ENCODE measurements at regions not wholly inside any gene's neighbourhood (a gene's known extent, or its start where the extent isn't known, plus 50 kb on each side); places are given as distances from the start of the nearest gene placed in this dataset.

DNA sequence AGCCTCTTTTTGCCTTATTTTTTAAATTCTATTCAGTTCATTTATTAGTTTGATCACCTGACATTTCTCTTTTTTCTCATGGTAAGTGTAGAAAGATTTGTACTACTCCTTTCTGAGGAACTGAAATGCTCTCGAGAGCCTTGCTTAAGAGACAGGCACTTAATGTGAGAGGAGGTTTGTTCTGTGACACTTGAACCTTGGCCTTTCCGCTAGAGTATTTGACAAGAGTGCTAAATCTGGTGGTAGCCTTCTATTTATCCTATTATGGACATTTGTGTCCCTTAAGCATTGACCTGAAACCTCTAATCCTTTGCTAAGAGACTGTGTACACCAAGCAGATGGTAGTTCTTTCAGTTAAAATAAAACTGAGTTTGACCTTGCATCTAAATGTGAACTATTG, 805.0 kb upstream of the PTPRD start:
- no peak for FAIRE-seq
- Histone ChIP-seq H3K4me3 (ENCODE audit: low read length in 3 of 3) (no peak overlapping the region), H3K4me1 (ENCODE audit: control insufficient read depth in 2 of 3, insufficient read depth in 2 of 3, low read depth in 1 of 3, low read length in 3 of 3) (no peaks in the 10 kb centered on the region), H3K9ac (ENCODE audit: low read length in 3 of 3) (no peak overlapping the region), H3K36me3 (ENCODE audit: control insufficient read depth in 2 of 3, insufficient read depth in 3 of 3, low read length in 3 of 3) (no peaks in the 10 kb centered on the region), H3K9me3 (ENCODE audit: control insufficient read depth in 2 of 3, insufficient read depth in 1 of 3, low read length in 3 of 3) (peaks cover 0 to 3% (median 0%) of the 10 kb centered on the region in 3 donors), H3K27ac (ENCODE audit: low read depth in 2 of 2, low read length in 2 of 2) (no peak overlapping the region), H3K27me3 (ENCODE audit: control insufficient read depth, insufficient read depth, low read length) (no peaks in the 10 kb centered on the region)
- peak in 2 of 5 donors; percentile 40 to 50 for DNase-seq
- TF ChIP-seq, protein P1, sequence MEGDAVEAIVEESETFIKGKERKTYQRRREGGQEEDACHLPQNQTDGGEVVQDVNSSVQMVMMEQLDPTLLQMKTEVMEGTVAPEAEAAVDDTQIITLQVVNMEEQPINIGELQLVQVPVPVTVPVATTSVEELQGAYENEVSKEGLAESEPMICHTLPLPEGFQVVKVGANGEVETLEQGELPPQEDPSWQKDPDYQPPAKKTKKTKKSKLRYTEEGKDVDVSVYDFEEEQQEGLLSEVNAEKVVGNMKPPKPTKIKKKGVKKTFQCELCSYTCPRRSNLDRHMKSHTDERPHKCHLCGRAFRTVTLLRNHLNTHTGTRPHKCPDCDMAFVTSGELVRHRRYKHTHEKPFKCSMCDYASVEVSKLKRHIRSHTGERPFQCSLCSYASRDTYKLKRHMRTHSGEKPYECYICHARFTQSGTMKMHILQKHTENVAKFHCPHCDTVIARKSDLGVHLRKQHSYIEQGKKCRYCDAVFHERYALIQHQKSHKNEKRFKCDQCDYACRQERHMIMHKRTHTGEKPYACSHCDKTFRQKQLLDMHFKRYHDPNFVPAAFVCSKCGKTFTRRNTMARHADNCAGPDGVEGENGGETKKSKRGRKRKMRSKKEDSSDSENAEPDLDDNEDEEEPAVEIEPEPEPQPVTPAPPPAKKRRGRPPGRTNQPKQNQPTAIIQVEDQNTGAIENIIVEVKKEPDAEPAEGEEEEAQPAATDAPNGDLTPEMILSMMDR (IDR thresholded peaks at IDR 0.05; ENCODE audit: borderline replicate concordance, extremely low read depth, insufficient read depth) = no peak
- intact Hi-C loops (cut with DNase I) = no loop called here

DNA sequence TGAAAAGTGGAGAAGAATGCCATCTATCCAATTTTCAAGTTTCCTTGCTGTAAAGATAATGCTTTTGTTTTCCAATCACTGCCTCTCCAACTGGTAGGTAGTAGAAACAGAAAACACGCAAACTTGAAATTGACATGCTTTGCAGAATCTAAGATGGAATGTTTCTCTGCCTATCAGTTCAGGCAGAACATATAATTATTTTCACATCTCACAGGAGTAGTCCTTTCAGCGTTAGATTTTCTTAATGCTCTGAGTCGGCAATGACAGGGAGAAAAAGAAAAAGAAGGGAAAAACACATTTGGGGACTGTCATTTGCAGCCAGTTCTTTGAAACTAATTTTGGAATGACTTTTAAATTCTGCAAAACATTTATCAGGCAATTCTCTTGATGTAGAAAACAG, 818.7 kb upstream of the PTPRD start:
- H3K27ac ChIP-seq (ENCODE audit: low read depth in 2 of 2, low read length in 2 of 2) = no peak overlapping the region
- no peaks in the 10 kb centered on the region for H3K4me1 ChIP-seq (ENCODE audit: control insufficient read depth in 2 of 3, insufficient read depth in 2 of 3, low read depth in 1 of 3, low read length in 3 of 3)
- intact Hi-C loops (cut with DNase I) = no loop called here
- no peaks in the 10 kb centered on the region for H3K27me3 ChIP-seq (ENCODE audit: control insufficient read depth, insufficient read depth, low read length)
- TF ChIP-seq, protein P1 (IDR thresholded peaks at IDR 0.05; ENCODE audit: borderline replicate concordance, extremely low read depth, insufficient read depth) = no peak
- DNase-seq = no peak
- no peak overlapping the region for H3K9ac ChIP-seq (ENCODE audit: low read length in 3 of 3)
- no peak overlapping the region for H3K4me3 ChIP-seq (ENCODE audit: low read length in 3 of 3)
- H3K36me3 ChIP-seq (ENCODE audit: control insufficient read depth in 2 of 3, insufficient read depth in 3 of 3, low read length in 3 of 3) = no peaks in the 10 kb centered on the region
- H3K9me3 ChIP-seq (ENCODE audit: control insufficient read depth in 2 of 3, insufficient read depth in 1 of 3, low read length in 3 of 3) = no peaks in the 10 kb centered on the region
- no peak for FAIRE-seq

DNA sequence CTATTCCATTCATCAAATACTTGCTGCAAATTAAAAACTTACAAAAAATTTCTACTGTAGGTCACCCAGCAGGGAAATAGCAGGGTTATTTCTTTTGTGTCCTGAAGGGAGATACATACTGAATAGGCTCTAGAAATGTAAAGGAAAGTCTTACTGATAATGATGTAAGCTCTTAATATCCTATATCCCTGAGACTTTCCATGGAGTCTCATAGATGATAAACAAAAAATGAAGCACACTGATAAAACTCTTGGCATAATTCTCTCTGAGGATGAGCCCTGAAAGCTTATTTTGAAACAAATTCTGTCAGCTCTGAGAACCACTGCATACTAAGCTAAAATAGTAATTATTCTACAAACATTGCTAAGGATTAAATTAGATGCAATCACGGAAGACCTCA, 819.6 kb upstream of the PTPRD start:
- Histone ChIP-seq H3K27ac (ENCODE audit: low read depth in 2 of 2, low read length in 2 of 2) (no peak overlapping the region), H3K27me3 (ENCODE audit: control insufficient read depth, insufficient read depth, low read length) (no peaks in the 10 kb centered on the region), H3K9me3 (ENCODE audit: control insufficient read depth in 2 of 3, insufficient read depth in 1 of 3, low read length in 3 of 3) (no peaks in the 10 kb centered on the region), H3K9ac (ENCODE audit: low read length in 3 of 3) (no peak overlapping the region), H3K4me1 (ENCODE audit: control insufficient read depth in 2 of 3, insufficient read depth in 2 of 3, low read depth in 1 of 3, low read length in 3 of 3) (no peaks in the 10 kb centered on the region), H3K4me3 (ENCODE audit: low read length in 3 of 3) (no peak overlapping the region), H3K36me3 (ENCODE audit: control insufficient read depth in 2 of 3, insufficient read depth in 3 of 3, low read length in 3 of 3) (no peaks in the 10 kb centered on the region)
- FAIRE-seq = no peak
- intact Hi-C loops (cut with DNase I) = no loop called here
- TF ChIP-seq, protein P1 (IDR thresholded peaks at IDR 0.05; ENCODE audit: borderline replicate concordance, extremely low read depth, insufficient read depth) = no peak
- DNase-seq = no peak

DNA sequence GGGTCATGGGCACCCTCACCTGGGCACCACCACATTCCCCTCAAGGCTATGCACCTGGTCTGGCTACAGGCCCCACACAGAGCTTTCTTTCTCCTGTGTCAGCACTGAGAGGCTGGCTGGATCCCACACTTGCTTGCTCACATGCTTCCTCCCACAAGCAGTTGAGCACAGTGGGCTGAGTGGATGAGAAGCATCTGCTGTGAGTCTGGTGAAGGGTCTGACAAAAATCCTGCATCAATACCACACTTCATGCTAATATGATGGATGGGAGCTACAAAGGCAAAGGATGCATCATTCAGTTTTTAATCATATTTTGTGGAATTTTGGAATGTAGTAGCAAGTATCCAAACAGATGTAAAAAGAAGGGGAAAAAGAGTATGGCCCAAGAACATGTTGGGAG, 830.8 kb upstream of the PTPRD start:
- FAIRE-seq = no peak
- TF ChIP-seq, protein P1 (IDR thresholded peaks at IDR 0.05; ENCODE audit: borderline replicate concordance, extremely low read depth, insufficient read depth) = no peak
- peak in 2 of 5 donors; percentile 4 to 35 for DNase-seq
- H3K4me3 ChIP-seq (ENCODE audit: low read length in 3 of 3) = no peak overlapping the region
- no peaks in the 10 kb centered on the region for H3K27me3 ChIP-seq (ENCODE audit: control insufficient read depth, insufficient read depth, low read length)
- H3K4me1 ChIP-seq (ENCODE audit: control insufficient read depth in 2 of 3, insufficient read depth in 2 of 3, low read depth in 1 of 3, low read length in 3 of 3) = no peaks in the 10 kb centered on the region
- H3K9ac ChIP-seq (ENCODE audit: low read length in 3 of 3) = no peak overlapping the region
- no peaks in the 10 kb centered on the region for H3K36me3 ChIP-seq (ENCODE audit: control insufficient read depth in 2 of 3, insufficient read depth in 3 of 3, low read length in 3 of 3)
- intact Hi-C loops (cut with DNase I) = no loop called here
- H3K27ac ChIP-seq (ENCODE audit: low read depth in 2 of 2, low read length in 2 of 2) = no peak overlapping the region
- no peaks in the 10 kb centered on the region for H3K9me3 ChIP-seq (ENCODE audit: control insufficient read depth in 2 of 3, insufficient read depth in 1 of 3, low read length in 3 of 3)

All from kidney (tissue), 13 donors.